ENCODE measurements at regions not wholly inside any gene's neighbourhood (a gene's known extent, or its start where the extent isn't known, plus 50 kb on each side); places are given as distances from the start of the nearest gene placed in this dataset.

DNA sequence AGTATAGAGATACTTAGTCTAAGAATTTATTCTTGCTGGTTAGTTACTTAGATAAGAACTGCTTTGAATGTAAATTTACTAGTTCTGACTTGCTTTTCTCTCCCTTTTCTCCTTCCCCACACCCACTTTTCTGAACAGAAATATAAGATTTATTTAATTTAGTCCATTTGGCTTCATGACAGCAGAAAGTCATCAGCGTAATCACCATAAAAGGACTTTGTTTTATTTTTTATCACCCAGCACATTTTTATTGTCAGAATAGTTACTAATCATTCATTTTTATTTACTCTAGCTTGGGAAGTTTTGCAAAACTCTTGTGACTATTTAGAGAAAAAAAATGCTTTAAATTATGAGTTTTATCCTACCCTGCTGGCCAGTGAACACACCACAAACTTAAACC, 197.2 kb downstream of the CHRM3 start:
- CTCF ChIA-PET: no interaction called here
- intact Hi-C loops (cut with micrococcal nuclease): no loop called here
- POLR2A ChIA-PET: no interaction called here

DNA sequence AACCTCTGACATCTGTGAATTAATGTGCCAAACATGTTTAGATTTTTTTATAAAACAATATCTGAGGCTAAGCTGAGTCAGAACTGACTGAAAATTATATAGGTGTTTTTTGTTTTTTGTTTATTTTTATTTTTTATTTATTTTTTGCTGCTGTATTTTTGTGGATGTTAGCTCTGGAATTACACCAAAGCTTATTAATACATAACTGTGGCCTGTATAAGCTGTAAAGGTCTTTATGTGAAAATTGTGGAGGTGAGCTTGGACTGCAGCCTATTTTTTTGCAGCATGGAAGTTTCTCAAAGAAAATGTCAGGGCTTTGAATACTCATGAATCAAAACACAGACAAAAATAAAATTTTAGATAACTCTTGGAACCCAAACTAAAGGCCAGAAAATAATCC, 199.8 kb downstream of the CHRM3 start:
- Mint-ChIP-seq H3K27ac (no peak overlapping the region), H3K4me1 (no peaks in the 10 kb centered on the region), H3K4me3 (no peak overlapping the region), H3K36me3 (ENCODE audit: low read depth) (no peaks in the 10 kb centered on the region), H3K9me3 (no peaks in the 10 kb centered on the region), H3K27me3 (no peaks in the 10 kb centered on the region)
- no peak for DNase-seq
- ATAC-seq (ENCODE audit: low read depth): no peak
- POLR2A ChIA-PET: no interaction called here
- CTCF ChIA-PET: no interaction called here
- intact Hi-C loops (cut with micrococcal nuclease): no loop called here
- TF ChIP-seq, protein P1, sequence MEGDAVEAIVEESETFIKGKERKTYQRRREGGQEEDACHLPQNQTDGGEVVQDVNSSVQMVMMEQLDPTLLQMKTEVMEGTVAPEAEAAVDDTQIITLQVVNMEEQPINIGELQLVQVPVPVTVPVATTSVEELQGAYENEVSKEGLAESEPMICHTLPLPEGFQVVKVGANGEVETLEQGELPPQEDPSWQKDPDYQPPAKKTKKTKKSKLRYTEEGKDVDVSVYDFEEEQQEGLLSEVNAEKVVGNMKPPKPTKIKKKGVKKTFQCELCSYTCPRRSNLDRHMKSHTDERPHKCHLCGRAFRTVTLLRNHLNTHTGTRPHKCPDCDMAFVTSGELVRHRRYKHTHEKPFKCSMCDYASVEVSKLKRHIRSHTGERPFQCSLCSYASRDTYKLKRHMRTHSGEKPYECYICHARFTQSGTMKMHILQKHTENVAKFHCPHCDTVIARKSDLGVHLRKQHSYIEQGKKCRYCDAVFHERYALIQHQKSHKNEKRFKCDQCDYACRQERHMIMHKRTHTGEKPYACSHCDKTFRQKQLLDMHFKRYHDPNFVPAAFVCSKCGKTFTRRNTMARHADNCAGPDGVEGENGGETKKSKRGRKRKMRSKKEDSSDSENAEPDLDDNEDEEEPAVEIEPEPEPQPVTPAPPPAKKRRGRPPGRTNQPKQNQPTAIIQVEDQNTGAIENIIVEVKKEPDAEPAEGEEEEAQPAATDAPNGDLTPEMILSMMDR (IDR thresholded peaks at IDR 0.05): no peak

More for the DNA sequence above, 197.2 kb downstream of the CHRM3 start:
- Mint-ChIP-seq H3K27ac (no peak overlapping the region), H3K4me3 (no peak overlapping the region), H3K27me3 (no peaks in the 10 kb centered on the region), H3K36me3 (ENCODE audit: low read depth) (no peaks in the 10 kb centered on the region), H3K4me1 (no peaks in the 10 kb centered on the region), H3K9me3 (no peaks in the 10 kb centered on the region)
- DNase-seq (no peak), ATAC-seq (ENCODE audit: low read depth) (no peak)
- TF ChIP-seq, protein P1 (IDR thresholded peaks at IDR 0.05): no peak

DNA sequence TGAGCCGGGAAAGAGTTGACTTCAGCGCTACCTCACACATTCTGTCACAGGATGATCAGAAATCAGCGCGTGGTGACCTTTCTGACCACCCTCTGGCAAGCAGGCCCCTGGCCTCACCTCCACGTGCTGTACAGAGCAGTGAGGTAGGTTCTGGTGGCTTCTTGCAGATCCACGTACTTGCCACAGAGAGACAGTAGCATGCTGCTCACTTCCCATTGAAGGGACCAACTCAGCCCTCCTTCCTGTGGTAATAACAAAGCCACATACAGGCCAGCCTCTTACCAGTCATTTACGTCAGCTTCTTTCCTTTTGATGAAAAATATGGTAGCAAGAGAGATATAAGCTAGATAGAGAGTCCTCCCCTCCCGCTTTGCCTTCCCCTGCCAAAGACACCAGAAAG, 200.7 kb downstream of the CHRM3 start:
- Mint-ChIP-seq H3K4me3 (no peak overlapping the region), H3K27me3 (no peaks in the 10 kb centered on the region), H3K27ac (no peak overlapping the region), H3K36me3 (ENCODE audit: low read depth) (no peaks in the 10 kb centered on the region), H3K9me3 (no peaks in the 10 kb centered on the region), H3K4me1 (no peaks in the 10 kb centered on the region)
- intact Hi-C loops (cut with micrococcal nuclease): no loop called here
- DNase-seq (no peak), ATAC-seq (ENCODE audit: low read depth) (no peak)
- TF ChIP-seq, protein P1 (IDR thresholded peaks at IDR 0.05): no peak
- ChIA-PET CTCF (no interaction called here), POLR2A (no interaction called here)

- no peaks in the 10 kb centered on the region for H3K27me3 Mint-ChIP-seq
- intact Hi-C loops (cut with micrococcal nuclease): no loop called here
- no peak overlapping the region for H3K4me3 Mint-ChIP-seq
- no peaks in the 10 kb centered on the region for H3K36me3 Mint-ChIP-seq (ENCODE audit: low read depth)
- H3K9me3 Mint-ChIP-seq: no peaks in the 10 kb centered on the region
- H3K4me1 Mint-ChIP-seq: no peaks in the 10 kb centered on the region
- ATAC-seq (ENCODE audit: low read depth) (no peak), DNase-seq (no peak)
- CTCF ChIA-PET: no interaction called here
- TF ChIP-seq, protein P1 (IDR thresholded peaks at IDR 0.05): no peak
- H3K27ac Mint-ChIP-seq: no peak overlapping the region
- POLR2A ChIA-PET: no interaction called here
Observed at GRCh38 chr1:239587574-239588369, 201.4 kb downstream of the CHRM3 start.

- no peaks in the 10 kb centered on the region for H3K27me3 Mint-ChIP-seq
- POLR2A ChIA-PET: no interaction called here
- TF ChIP-seq, protein P1 (IDR thresholded peaks at IDR 0.05): no peak
- H3K4me3 Mint-ChIP-seq: no peak overlapping the region
- H3K27ac Mint-ChIP-seq: no peak overlapping the region
- no peak for ATAC-seq (ENCODE audit: low read depth)
- H3K36me3 Mint-ChIP-seq (ENCODE audit: low read depth): no peaks in the 10 kb centered on the region
- no peaks in the 10 kb centered on the region for H3K9me3 Mint-ChIP-seq
- intact Hi-C loops (cut with micrococcal nuclease): no loop called here
- CTCF ChIA-PET: no interaction called here
- H3K4me1 Mint-ChIP-seq: no peaks in the 10 kb centered on the region
- no peak for DNase-seq
Observed at GRCh38 chr1:239590556-239590955, 204.2 kb downstream of the CHRM3 start.

Measured in activated B cell treated with CpG ODN at 0.5 μM for 24 hours (primary cell).